ENCODE measurements at regions not wholly inside any gene's neighbourhood (a gene's known extent, or its start where the extent isn't known, plus 50 kb on each side); places are given as distances from the start of the nearest gene placed in this dataset.

DNA sequence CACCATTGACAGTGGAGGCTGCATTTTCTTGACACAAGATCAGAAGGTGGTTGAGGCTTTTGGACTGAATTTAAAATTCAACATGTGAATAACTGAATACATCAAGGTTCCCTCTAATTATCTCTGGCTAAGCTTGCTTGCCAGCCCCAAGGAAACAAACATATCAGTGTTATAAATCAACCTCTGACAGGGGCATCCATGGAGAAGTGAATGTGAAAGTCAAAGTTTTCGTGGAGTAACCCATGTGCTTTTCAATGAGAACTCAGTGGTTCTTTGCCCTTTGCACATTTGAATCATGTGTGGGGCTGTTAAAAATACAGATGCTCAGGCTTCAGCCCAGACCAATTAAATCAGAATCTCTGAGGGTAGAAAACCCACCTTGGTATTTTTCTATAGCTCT lies 128.9 kb downstream of the LRRC70 start:
- no peak for TF ChIP-seq FOXJ3 (CRISPR knock-in tag; IDR thresholded peaks at IDR 0.05; ENCODE audit: borderline replicate concordance)
- TF ChIP-seq TP53 (CRISPR knock-in tag; IDR thresholded peaks at IDR 0.05), result no peak
- TF ChIP-seq ZNF423 (CRISPR knock-in tag; IDR thresholded peaks at IDR 0.05), result no peak
- TF ChIP-seq ZNF138 (CRISPR knock-in tag; conservative IDR thresholded peaks at IDR 0.05), result no peak
- TF ChIP-seq, protein P1, sequence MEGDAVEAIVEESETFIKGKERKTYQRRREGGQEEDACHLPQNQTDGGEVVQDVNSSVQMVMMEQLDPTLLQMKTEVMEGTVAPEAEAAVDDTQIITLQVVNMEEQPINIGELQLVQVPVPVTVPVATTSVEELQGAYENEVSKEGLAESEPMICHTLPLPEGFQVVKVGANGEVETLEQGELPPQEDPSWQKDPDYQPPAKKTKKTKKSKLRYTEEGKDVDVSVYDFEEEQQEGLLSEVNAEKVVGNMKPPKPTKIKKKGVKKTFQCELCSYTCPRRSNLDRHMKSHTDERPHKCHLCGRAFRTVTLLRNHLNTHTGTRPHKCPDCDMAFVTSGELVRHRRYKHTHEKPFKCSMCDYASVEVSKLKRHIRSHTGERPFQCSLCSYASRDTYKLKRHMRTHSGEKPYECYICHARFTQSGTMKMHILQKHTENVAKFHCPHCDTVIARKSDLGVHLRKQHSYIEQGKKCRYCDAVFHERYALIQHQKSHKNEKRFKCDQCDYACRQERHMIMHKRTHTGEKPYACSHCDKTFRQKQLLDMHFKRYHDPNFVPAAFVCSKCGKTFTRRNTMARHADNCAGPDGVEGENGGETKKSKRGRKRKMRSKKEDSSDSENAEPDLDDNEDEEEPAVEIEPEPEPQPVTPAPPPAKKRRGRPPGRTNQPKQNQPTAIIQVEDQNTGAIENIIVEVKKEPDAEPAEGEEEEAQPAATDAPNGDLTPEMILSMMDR (IDR thresholded peaks at IDR 0.05), result no peak
